B cell (primary cell): ENCODE measurements at regions not wholly inside any gene's neighbourhood (a gene's known extent, or its start where the extent isn't known, plus 50 kb on each side); places are given as distances from the start of the nearest gene placed in this dataset.

Experiments used
- ATAC-seq: fragments of 200-7000 bp; cut with Tn5 transposase; one replicate; pipeline ENCODE4 v1.10.0; 2021; ENCODE audit warnings: low read depth, mild to moderate bottlenecking, moderate number of reproducible peaks, moderate library complexity
- CTCF ChIA-PET: fragments of 350-600 bp; sonication (Branson Sonifier 250); formaldehyde crosslinking; loops from one replicate; lab custom pipeline; 2021; ENCODE audit warnings: antibody characterized with exemption, inconsistent platforms; lab: Charles Lee
- POLR2A ChIA-PET: fragments of 350-600 bp; sonication (Branson Sonifier 250); formaldehyde crosslinking; loops from one replicate; lab custom pipeline; 2021; ENCODE audit warnings: antibody characterized with exemption; lab: Charles Lee
- DNase-seq: peaks from one replicate; pipeline ENCODE4 v3.0.0; 2013
- H2AFZ ChIP-seq: 2 replicates; pipeline ENCODE4 v1.6.1; 2012; ENCODE audit warnings: mild to moderate bottlenecking, low read depth, low read length; ENCODE audit not compliant: insufficient read depth, poor library complexity, severe bottlenecking
- H3K27ac ChIP-seq, 2 donors: 1 replicate in 1 of 2; 2 replicates in 1 of 2; pipeline ENCODE4 v1.5.1; 2012 to 2013; ENCODE audit warnings: low read length in 2 of 2, mild to moderate bottlenecking in 2 of 2, moderate library complexity in 1 of 2
- H3K27me3 ChIP-seq, 4 experiments: fragments of 200-600 bp in 1 of 4; sonication (generic) in 1 of 4; replicated peaks in 1 of 4; 1 replicate in 2 of 4; 2 replicates in 2 of 4; pipeline versions ENCODE4 v1.6.1 to v1.7.0; 2013 to 2016; ENCODE audit warnings: low read length in 3 of 4, mild to moderate bottlenecking in 2 of 4, mixed read lengths in 1 of 4, moderate library complexity in 1 of 4; ENCODE audit not compliant: insufficient read depth in 4 of 4, control insufficient read depth in 3 of 4; ENCODE audit errors: control extremely low read depth in 1 of 4
- H3K36me3 ChIP-seq, 2 experiments: replicated peaks in 1 of 2; 1 replicate in 1 of 2; 2 replicates in 1 of 2; pipeline versions ENCODE4 v1.6.1 to v1.7.1; 2013; ENCODE audit warnings: low read length in 1 of 2; ENCODE audit not compliant: insufficient read depth in 2 of 2, control insufficient read depth in 1 of 2; ENCODE audit errors: control extremely low read depth in 1 of 2, extremely low read depth in 1 of 2
- H3K4me1 ChIP-seq, 2 donors: fragments of 200-600 bp in 1 of 2; sonication (generic) in 1 of 2; 1 replicate in 1 of 2; 2 replicates in 1 of 2; pipeline versions ENCODE4 v1.5.1 to v1.6.1; 2013 to 2017; ENCODE audit warnings: low read length in 2 of 2; ENCODE audit not compliant: control insufficient read depth in 2 of 2, insufficient read depth in 2 of 2
- H3K4me2 ChIP-seq: replicated peaks from 2 replicates; pipeline ENCODE3; 2012; ENCODE audit warnings: mild to moderate bottlenecking, low read depth, low read length; ENCODE audit not compliant: poor library complexity, severe bottlenecking
- H3K4me3 ChIP-seq, 5 experiments: fragments of 200-600 bp in 1 of 5; sonication (generic) in 1 of 5; 1 replicate in 3 of 5; 2 replicates in 2 of 5; pipeline versions ENCODE4 v1.5.1 to v1.7.0; 2011 to 2016; ENCODE audit warnings: low read length in 4 of 5, mild to moderate bottlenecking in 4 of 5, low read depth in 2 of 5, control low read depth in 1 of 5, moderate library complexity in 1 of 5; ENCODE audit not compliant: insufficient read depth in 1 of 5; ENCODE audit errors: control extremely low read depth in 1 of 5, extremely low read depth in 1 of 5
- H3K79me2 ChIP-seq: fragments of 200-600 bp; sonication (generic); one replicate; pipeline ENCODE4 v1.6.0; 2016; ENCODE audit warnings: low read length; ENCODE audit not compliant: control insufficient read depth, insufficient read depth
- H3K9ac ChIP-seq: fragments of 200-600 bp; sonication (generic); 2 replicates; pipeline ENCODE4 v1.6.1; 2017; ENCODE audit warnings: mild to moderate bottlenecking, low read length, moderate library complexity
- H3K9me3 ChIP-seq, 3 donors: one replicate each; pipeline versions ENCODE4 v1.6.1 to v1.7.1; 2013; ENCODE audit warnings: low read length in 2 of 3; ENCODE audit not compliant: control insufficient read depth in 2 of 3, insufficient read depth in 1 of 3; ENCODE audit errors: control extremely low read depth in 1 of 3
- H4K20me1 ChIP-seq: 2 replicates; pipeline ENCODE4 v1.6.0; 2012; ENCODE audit warnings: mild to moderate bottlenecking, low read length; ENCODE audit not compliant: insufficient read depth, control insufficient read depth, poor library complexity, severe bottlenecking
- H3K27ac Mint-ChIP-seq: one replicate; pipeline ENCODE4 v1.8.0; 2021; ENCODE audit warnings: mixed read lengths
- H3K27me3 Mint-ChIP-seq: one replicate; pipeline ENCODE4 v1.8.0; 2021; ENCODE audit warnings: mixed read lengths
- H3K4me1 Mint-ChIP-seq: one replicate; pipeline ENCODE4 v1.8.0; 2021; ENCODE audit warnings: mixed read lengths
- H3K4me3 Mint-ChIP-seq: one replicate; pipeline ENCODE4 v1.8.0; 2021; ENCODE audit warnings: mixed read lengths
- H3K9me3 Mint-ChIP-seq: one replicate; pipeline ENCODE4 v1.8.0; 2022; ENCODE audit warnings: mixed read lengths; ENCODE audit not compliant: insufficient read depth
- CTCF ChIP-seq: fragments of 200-600 bp; IDR thresholded peaks from one replicate; pipeline ENCODE4 v1.8.0; 2022; ENCODE audit warnings: antibody characterized with exemption, mild to moderate bottlenecking
- EZH2 ChIP-seq: IDR thresholded peaks from 2 replicates; pipeline ENCODE4 v1.6.1; 2012; ENCODE audit warnings: borderline replicate concordance, low read depth, mild to moderate bottlenecking, moderate library complexity, low read length; ENCODE audit not compliant: insufficient read depth, poor library complexity, severe bottlenecking
- WGBS: methylation state at CpG from one replicate; pipeline ENCODE4 v1.1.5; 2013; ENCODE audit warnings: missing lambda C conversion rate; ENCODE audit not compliant: insufficient coverage; 5-methylcytosine and 5-hydroxymethylcytosine counted together
- intact Hi-C: fragments of 100-400 bp; cut with micrococcal nuclease; formaldehyde crosslinking; loops from one replicate; pipeline ENCODE4 v1.10.0; 2022

GRCh38 chr18:67875060-67875459 lies 358.5 kb upstream of the DSEL start:
- no peak for TF ChIP-seq EZH2
- TF ChIP-seq CTCF = no peak
- H3K79me2 ChIP-seq = no peaks in the 10 kb centered on the region
- CTCF ChIA-PET = no interaction called here

GRCh38 chr18:67865400-67865799 lies 348.9 kb upstream of the DSEL start:
- POLR2A ChIA-PET = no interaction called here
- WGBS = 85% methylated on average over 4 of the region's 4 CpGs
- H3K36me3 ChIP-seq = no peaks in the 10 kb centered on the region
- Mint-ChIP-seq H3K4me3 (no peak overlapping the region), H3K9me3 (no peaks in the 10 kb centered on the region), H3K27ac (no peak overlapping the region), H3K4me1 (no peaks in the 10 kb centered on the region), H3K27me3 (no peaks in the 10 kb centered on the region)
- H3K27me3 ChIP-seq = no peaks in the 10 kb centered on the region
- no peaks in the 10 kb centered on the region for H3K79me2 ChIP-seq
- H3K27ac ChIP-seq = no peak overlapping the region
- H3K4me1 ChIP-seq = no peaks in the 10 kb centered on the region
- intact Hi-C loops = no loop called here
- CTCF ChIA-PET = no interaction called here
- no peak overlapping the region for H3K4me2 ChIP-seq
- no peak for ATAC-seq
- no peaks in the 10 kb centered on the region for H4K20me1 ChIP-seq
- no peak for TF ChIP-seq CTCF
- TF ChIP-seq EZH2 = no peak
- no peak for DNase-seq
- H3K4me3 ChIP-seq = no peak overlapping the region
- H3K9me3 ChIP-seq = peaks cover 0 to 4% (median 0%) of the 10 kb centered on the region in 3 donors
- no peak overlapping the region for H2AFZ ChIP-seq
- H3K9ac ChIP-seq = no peak overlapping the region

More at GRCh38 chr18:67875060-67875459, 358.5 kb upstream of the DSEL start:
- H3K27ac ChIP-seq = no peak overlapping the region
- ATAC-seq (no peak), DNase-seq (no peak)
- intact Hi-C loops = no loop called here
- H4K20me1 ChIP-seq = no peaks in the 10 kb centered on the region
- no peaks in the 10 kb centered on the region for H3K27me3 ChIP-seq
- Mint-ChIP-seq H3K27me3 (no peaks in the 10 kb centered on the region), H3K4me1 (no peaks in the 10 kb centered on the region), H3K9me3 (no peaks in the 10 kb centered on the region), H3K27ac (no peak overlapping the region), H3K4me3 (no peak overlapping the region)
- WGBS = no CpG with 5 or more reads among the region's 1 CpG
- H3K9me3 ChIP-seq = no peaks in the 10 kb centered on the region
- POLR2A ChIA-PET = no interaction called here
- H3K36me3 ChIP-seq = no peaks in the 10 kb centered on the region
- no peak overlapping the region for H3K4me3 ChIP-seq
- H3K4me1 ChIP-seq = no peaks in the 10 kb centered on the region
- no peak overlapping the region for H3K9ac ChIP-seq
- H2AFZ ChIP-seq = no peak overlapping the region
- H3K4me2 ChIP-seq = no peak overlapping the region
